Brain microvascular endothelial cell (primary cell): ENCODE measurements at regions not wholly inside any gene's neighbourhood (a gene's known extent, or its start where the extent isn't known, plus 50 kb on each side); places are given as distances from the start of the nearest gene placed in this dataset.
A peak's percentile ranks its signal among the peaks of the same experiment; 100 is the strongest.
"Not testable (repeated sequence)": the region's sequence is repeated elsewhere in the genome, so short reads cannot be mapped to it uniquely, and the experiment has no call there.

Experiments used
- DNase-seq: peaks from one replicate; pipeline ENCODE4 v3.0.0-alpha.2; 2020
- H3K27ac ChIP-seq: fragments of 250-450 bp; sonication (Bioruptor Pico); 2 replicates; pipeline ENCODE4 v1.5.1; 2020; ENCODE audit warnings: mild to moderate bottlenecking, moderate library complexity
- H3K27me3 ChIP-seq: fragments of 250-450 bp; sonication (Bioruptor Pico); replicated peaks from 2 replicates; pipeline ENCODE4 v1.5.1; 2020; ENCODE audit warnings: mild to moderate bottlenecking
- H3K36me3 ChIP-seq: fragments of 250-450 bp; sonication (Bioruptor Pico); replicated peaks from 2 replicates; pipeline ENCODE4 v1.5.1; 2020; ENCODE audit warnings: mild to moderate bottlenecking
- H3K4me3 ChIP-seq: 2 replicates; pipeline ENCODE4 v1.5.1; 2011; ENCODE audit warnings: low read depth, mild to moderate bottlenecking, control low read depth, low read length, moderate library complexity
- CTCF ChIP-seq: IDR thresholded peaks from 2 replicates; pipeline ENCODE4 v1.5.1; 2011; ENCODE audit warnings: low read depth, mild to moderate bottlenecking, moderate library complexity, low read length, control low read depth, inconsistent platforms; ENCODE audit errors: missing control alignments
- in situ Hi-C: cut with HindIII; loops from 2 replicates; pipeline ENCODE4 v1.10.0; 2017; ENCODE audit warnings: low sequenced_read_pairs, low pct_ligation_motif_present

GRCh38 chr12:102301547-102301946, 103.9 kb upstream of the PMCH start:
- Histone ChIP-seq H3K27ac (no peak overlapping the region), H3K27me3 (no peaks in the 10 kb centered on the region), H3K4me3 (no peak overlapping the region), H3K36me3 (no peaks in the 10 kb centered on the region)
- TF ChIP-seq CTCF: no peak
- DNase-seq: no peak
- in situ Hi-C loops: no loop called here

DNA sequence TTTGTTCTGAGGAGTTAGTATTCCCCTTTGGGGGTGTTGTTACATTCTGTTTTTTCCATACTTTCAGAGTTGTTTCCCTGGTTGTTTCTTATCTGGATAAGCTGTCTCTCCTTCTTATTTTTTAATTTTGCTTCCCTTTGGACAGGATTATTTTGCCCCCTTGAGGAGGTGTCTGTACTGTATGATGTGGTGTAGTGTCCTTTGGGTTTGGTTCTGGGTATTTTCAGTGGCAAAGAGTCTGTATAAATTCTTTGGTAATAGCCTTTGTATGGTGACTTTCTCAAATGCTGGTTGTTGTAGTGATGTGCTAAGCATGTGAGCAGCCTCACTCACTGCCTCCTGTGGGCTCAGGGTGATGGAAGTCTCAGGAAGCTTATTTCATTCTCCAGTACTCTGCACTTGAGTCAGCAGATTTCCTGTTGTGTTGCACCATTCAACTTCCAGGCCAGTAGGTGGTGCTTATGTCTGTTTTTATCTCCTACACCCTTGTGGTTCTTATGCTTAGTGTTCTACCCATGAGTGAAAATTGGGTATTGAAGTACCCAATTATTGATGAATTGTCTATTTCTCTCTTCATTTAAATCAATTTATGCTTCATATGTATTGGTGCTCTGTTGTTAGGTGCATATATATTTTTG, 103.3 kb upstream of the PMCH start:
- no peak overlapping the region for H3K4me3 ChIP-seq
- no peaks in the 10 kb centered on the region for H3K36me3 ChIP-seq
- H3K27me3 ChIP-seq: no peaks in the 10 kb centered on the region
- TF ChIP-seq CTCF: peak; percentile 29
- in situ Hi-C loops: no loop called here
- DNase-seq: peak; percentile 65
- no peak overlapping the region for H3K27ac ChIP-seq

GRCh38 chr12:102299731-102300130, 102.1 kb upstream of the PMCH start:
- Histone ChIP-seq H3K36me3 (no peaks in the 10 kb centered on the region), H3K27ac (no peak overlapping the region), H3K27me3 (no peaks in the 10 kb centered on the region), H3K4me3 (no peak overlapping the region)
- no peak for DNase-seq
- TF ChIP-seq CTCF: no peak
- in situ Hi-C loops: no loop called here

DNA sequence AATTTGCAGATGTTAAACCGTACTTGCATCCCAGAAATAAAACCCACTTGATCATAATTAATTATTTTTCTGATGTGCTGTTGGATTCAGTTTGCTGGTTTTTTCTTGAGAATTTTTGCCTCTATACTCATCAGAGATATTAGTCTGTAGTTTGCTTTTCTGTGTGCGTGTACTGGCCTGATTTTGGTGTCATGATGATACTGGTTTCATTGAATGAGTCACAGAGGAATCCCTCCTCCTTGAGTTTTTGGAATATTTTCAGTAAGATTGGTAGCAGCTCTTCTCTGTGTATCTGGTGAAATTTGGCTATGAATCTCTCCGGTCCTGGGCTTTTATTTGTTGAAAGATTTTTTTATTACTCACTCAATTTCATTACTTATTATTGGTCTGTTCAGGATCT, 100.4 kb upstream of the PMCH start:
- Histone ChIP-seq H3K27me3 (no peaks in the 10 kb centered on the region), H3K4me3 (no peak overlapping the region), H3K27ac (no peak overlapping the region), H3K36me3 (no peaks in the 10 kb centered on the region)
- peak; percentile 43 for DNase-seq
- in situ Hi-C loops: no loop called here
- no peak for TF ChIP-seq CTCF

- H3K4me3 ChIP-seq: no peak overlapping the region
- H3K27ac ChIP-seq: no peak overlapping the region
- in situ Hi-C loops: no loop called here
- no peak for TF ChIP-seq CTCF
- DNase-seq: no peak
- H3K27me3 ChIP-seq: no peaks in the 10 kb centered on the region
- H3K36me3 ChIP-seq: no peaks in the 10 kb centered on the region
These were observed 99.8 kb upstream of the PMCH start for GRCh38 chr12:102297412-102297811.

DNA sequence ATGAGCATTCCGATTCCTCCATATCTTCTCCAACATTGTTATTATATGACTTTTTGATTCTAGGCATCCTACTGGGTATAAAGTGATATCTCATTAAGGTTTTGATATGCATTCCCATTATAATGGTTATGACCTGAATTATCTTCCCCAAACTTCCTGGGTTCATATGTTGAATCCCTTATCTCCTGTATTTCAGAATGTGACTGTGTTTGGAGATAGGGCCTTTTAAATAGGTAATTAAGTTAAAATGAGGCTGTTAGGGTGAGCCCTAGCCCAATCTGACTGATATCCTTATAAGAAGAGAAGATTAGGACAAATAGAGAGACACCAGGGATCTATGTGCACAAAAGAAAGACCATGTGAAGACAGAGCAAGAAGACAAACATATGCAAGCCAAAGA, 96.9 kb upstream of the PMCH start:
- Histone ChIP-seq H3K27ac (no peak overlapping the region), H3K4me3 (no peak overlapping the region), H3K36me3 (no peaks in the 10 kb centered on the region), H3K27me3 (no peaks in the 10 kb centered on the region)
- in situ Hi-C loops: no loop called here
- TF ChIP-seq CTCF: no peak
- DNase-seq: no peak

- H3K4me3 ChIP-seq, H3K27me3 ChIP-seq, DNase-seq, in situ Hi-C loops, H3K36me3 ChIP-seq, H3K27ac ChIP-seq: not testable (repeated sequence)
These were observed 94.1 kb upstream of the PMCH start for GRCh38 chr12:102291498-102292440.

- H3K36me3 ChIP-seq, DNase-seq, H3K4me3 ChIP-seq, H3K27ac ChIP-seq, H3K27me3 ChIP-seq, in situ Hi-C loops: not testable (repeated sequence)
These were observed 92.1 kb upstream of the PMCH start for GRCh38 chr12:102289702-102290101.
